Activated T-cell treated with anti-CD3 and anti-CD28 coated beads, Interleukin-2, amount 50 U/mL, for 1 hour (primary cell): ENCODE measurements at regions not wholly inside any gene's neighbourhood (a gene's known extent, or its start where the extent isn't known, plus 50 kb on each side); places are given as distances from the start of the nearest gene placed in this dataset.

Experiments
- DNase-seq: peaks from one replicate; pipeline ENCODE4 v3.0.0-alpha.2; 2020

- DNase-seq: no peak
These were observed 217.2 kb upstream of the CADM1 start for GRCh38 chr11:115721296-115721995.

- no peak for DNase-seq
These were observed 216.5 kb upstream of the CADM1 start for GRCh38 chr11:115720602-115721245.

- no peak for DNase-seq
These were observed 214.7 kb upstream of the CADM1 start for GRCh38 chr11:115718945-115719344.

GRCh38 chr11:115718106-115718505, 213.9 kb upstream of the CADM1 start:
- no peak for DNase-seq

- no peak for DNase-seq
These were observed 212.7 kb upstream of the CADM1 start for GRCh38 chr11:115716601-115717529.

GRCh38 chr11:115716080-115716479, 211.9 kb upstream of the CADM1 start:
- no peak for DNase-seq

- no peak for DNase-seq
These were observed 211.1 kb upstream of the CADM1 start for GRCh38 chr11:115715251-115715770.

GRCh38 chr11:115712296-115712695, 208.1 kb upstream of the CADM1 start:
- DNase-seq: no peak

GRCh38 chr11:115710980-115711379, 206.8 kb upstream of the CADM1 start:
- no peak for DNase-seq

- no peak for DNase-seq
These were observed 206.2 kb upstream of the CADM1 start for GRCh38 chr11:115710426-115710825.

- DNase-seq: no peak
These were observed 205.1 kb upstream of the CADM1 start for GRCh38 chr11:115709297-115709696.

- DNase-seq: no peak
These were observed 203.1 kb upstream of the CADM1 start for GRCh38 chr11:115707180-115707905.

GRCh38 chr11:115706626-115707135, 202.5 kb upstream of the CADM1 start:
- DNase-seq: no peak

GRCh38 chr11:115705200-115705599, 201.0 kb upstream of the CADM1 start:
- DNase-seq: no peak

- no peak for DNase-seq
These were observed 197.0 kb upstream of the CADM1 start for GRCh38 chr11:115700981-115701875.

- DNase-seq: no peak
These were observed 196.3 kb upstream of the CADM1 start for GRCh38 chr11:115700496-115700895.

- no peak for DNase-seq
These were observed 195.5 kb upstream of the CADM1 start for GRCh38 chr11:115699733-115700132.

GRCh38 chr11:115699326-115699725, 195.1 kb upstream of the CADM1 start:
- DNase-seq: no peak

GRCh38 chr11:115698243-115698642, 194.0 kb upstream of the CADM1 start:
- DNase-seq: no peak

- no peak for DNase-seq
These were observed 192.3 kb upstream of the CADM1 start for GRCh38 chr11:115696563-115696962.

- no peak for DNase-seq
These were observed 191.6 kb upstream of the CADM1 start for GRCh38 chr11:115695677-115696364.
